Astrocyte (in vitro differentiated cells and primary cell): ENCODE measurements at regions not wholly inside any gene's neighbourhood (a gene's known extent, or its start where the extent isn't known, plus 50 kb on each side); places are given as distances from the start of the nearest gene placed in this dataset.

Experiments
- EZH2 ChIP-seq: IDR thresholded peaks from 2 replicates; pipeline ENCODE4 v1.6.1; 2012; ENCODE audit warnings: mild to moderate bottlenecking, low read length, inconsistent platforms; ENCODE audit not compliant: insufficient read depth
- TF ChIP-seq, protein P1 (sequence below): IDR thresholded peaks from 2 replicates; pipeline ENCODE4 v1.5.1; 2011; ENCODE audit warnings: low read depth, mild to moderate bottlenecking, inconsistent platforms, low read length, moderate library complexity; ENCODE audit not compliant: insufficient read depth

DNA sequence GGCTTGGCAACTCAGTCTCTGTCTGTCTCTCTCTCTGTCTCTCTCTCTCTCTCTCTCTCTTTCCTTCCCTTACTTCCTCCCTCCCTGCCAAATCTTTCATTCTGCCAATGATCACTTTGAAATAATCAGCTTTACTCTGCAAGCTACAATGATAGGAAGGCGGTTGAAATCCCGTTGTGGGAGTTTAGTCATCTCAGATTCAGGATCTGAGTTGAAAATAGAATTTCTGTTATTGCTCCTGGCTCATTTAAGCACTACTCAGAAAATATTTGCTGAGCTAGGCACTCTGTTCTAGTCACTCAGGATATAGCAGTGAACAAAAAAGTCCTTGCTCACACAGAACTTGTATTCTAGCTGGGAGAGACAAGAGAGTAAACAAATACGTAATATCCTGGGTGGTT lies 56.3 kb upstream of the DCTD start:
- TF ChIP-seq, protein P1, sequence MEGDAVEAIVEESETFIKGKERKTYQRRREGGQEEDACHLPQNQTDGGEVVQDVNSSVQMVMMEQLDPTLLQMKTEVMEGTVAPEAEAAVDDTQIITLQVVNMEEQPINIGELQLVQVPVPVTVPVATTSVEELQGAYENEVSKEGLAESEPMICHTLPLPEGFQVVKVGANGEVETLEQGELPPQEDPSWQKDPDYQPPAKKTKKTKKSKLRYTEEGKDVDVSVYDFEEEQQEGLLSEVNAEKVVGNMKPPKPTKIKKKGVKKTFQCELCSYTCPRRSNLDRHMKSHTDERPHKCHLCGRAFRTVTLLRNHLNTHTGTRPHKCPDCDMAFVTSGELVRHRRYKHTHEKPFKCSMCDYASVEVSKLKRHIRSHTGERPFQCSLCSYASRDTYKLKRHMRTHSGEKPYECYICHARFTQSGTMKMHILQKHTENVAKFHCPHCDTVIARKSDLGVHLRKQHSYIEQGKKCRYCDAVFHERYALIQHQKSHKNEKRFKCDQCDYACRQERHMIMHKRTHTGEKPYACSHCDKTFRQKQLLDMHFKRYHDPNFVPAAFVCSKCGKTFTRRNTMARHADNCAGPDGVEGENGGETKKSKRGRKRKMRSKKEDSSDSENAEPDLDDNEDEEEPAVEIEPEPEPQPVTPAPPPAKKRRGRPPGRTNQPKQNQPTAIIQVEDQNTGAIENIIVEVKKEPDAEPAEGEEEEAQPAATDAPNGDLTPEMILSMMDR: no peak
- TF ChIP-seq EZH2: no peak
